Adrenal gland (tissue), 5 donors: ENCODE measurements at regions not wholly inside any gene's neighbourhood (a gene's known extent, or its start where the extent isn't known, plus 50 kb on each side); places are given as distances from the start of the nearest gene placed in this dataset.

Source experiments
- CTCF ChIP-seq, 6 experiments: fragments of 450-650 bp in 4 of 6; fragments of 200-600 bp in 2 of 6; sonication (generic) in 1 of 6; IDR thresholded peaks; 1 replicate in 5 of 6; 2 replicates in 1 of 6; pipeline versions ENCODE4 v1.5.1 to v1.8.0; 2016 to 2021; ENCODE audit warnings: antibody characterized with exemption in 6 of 6, mild to moderate bottlenecking in 2 of 6, moderate library complexity in 1 of 6
- POLR2A ChIP-seq, 2 donors: fragments of 450-650 bp; IDR thresholded peaks; one replicate each; pipeline ENCODE4 v1.6.1; 2017; ENCODE audit warnings: antibody characterized with exemption in 2 of 2, mild to moderate bottlenecking in 2 of 2, moderate library complexity in 1 of 2
- donor health status: DM: no; HTN: no; CAD: no.

- TF ChIP-seq CTCF (IDR thresholded peaks at IDR 0.05) (no peak), POLR2A (IDR thresholded peaks at IDR 0.05) (no peak)
Measured at GRCh38 chr17:56674401-56674925, 81.0 kb downstream of the NOG start.
